Esophagus squamous epithelium (tissue), 5 donors: ENCODE measurements at regions not wholly inside any gene's neighbourhood (a gene's known extent, or its start where the extent isn't known, plus 50 kb on each side); places are given as distances from the start of the nearest gene placed in this dataset.

Experiments used
- DNase-seq: peaks from one replicate; lab custom pipeline; 2025; lab: John Stamatoyannopoulos, UW
- H3K27ac ChIP-seq, 4 donors: fragments of 200-600 bp; sonication (generic); one replicate each; pipeline ENCODE4 v1.5.1; 2016 to 2019; ENCODE audit warnings: mild to moderate bottlenecking in 1 of 4
- H3K27me3 ChIP-seq, 4 donors: fragments of 200-600 bp; sonication (generic); 1 replicate in 3 of 4; 2 replicates in 1 of 4; pipeline versions ENCODE4 v1.5.1 to v1.6.0; 2017 to 2021; ENCODE audit warnings: antibody characterized with exemption in 1 of 4
- H3K36me3 ChIP-seq, 3 donors: fragments of 200-600 bp; sonication (generic); one replicate each; pipeline ENCODE4 v1.5.1; 2016 to 2019
- H3K4me1 ChIP-seq, 3 donors: fragments of 200-600 bp; sonication (generic); one replicate each; pipeline ENCODE4 v1.5.1; 2017 to 2019
- H3K4me3 ChIP-seq, 4 donors: fragments of 200-600 bp; sonication (generic); 1 replicate in 3 of 4; 2 replicates in 1 of 4; pipeline ENCODE4 v1.5.1; 2016 to 2019; ENCODE audit warnings: mild to moderate bottlenecking in 2 of 4, moderate library complexity in 1 of 4
- H3K9me3 ChIP-seq, 3 donors: fragments of 200-600 bp; sonication (generic); one replicate each; pipeline ENCODE4 v1.5.1; 2016 to 2019
- POLR2A ChIP-seq, 4 donors: fragments of 450-650 bp; IDR thresholded peaks; one replicate each; pipeline ENCODE4 v1.6.1; 2017; ENCODE audit warnings: antibody characterized with exemption in 4 of 4, mild to moderate bottlenecking in 4 of 4, moderate library complexity in 3 of 4
- WGBS, 2 donors: methylation state at CpG; one replicate each; pipeline ENCODE4 v1.1.5; 2018; 5-methylcytosine and 5-hydroxymethylcytosine counted together
- intact Hi-C: fragments of 100-400 bp; cut with DNase I; formaldehyde crosslinking; loops from one replicate; pipeline ENCODE4 v1.15.0; 2022
- TF ChIP-seq, protein P1 (sequence below), 6 experiments: fragments of 450-650 bp in 4 of 6; fragments of 200-600 bp in 2 of 6; sonication (generic) in 2 of 6; IDR thresholded peaks; one replicate each; pipeline ENCODE4 v1.5.1; 2016 to 2019; ENCODE audit warnings: antibody characterized with exemption in 6 of 6, mild to moderate bottlenecking in 4 of 6, moderate library complexity in 4 of 6
- donor health status: DM: yes; HTN: yes; CAD: no.

DNA sequence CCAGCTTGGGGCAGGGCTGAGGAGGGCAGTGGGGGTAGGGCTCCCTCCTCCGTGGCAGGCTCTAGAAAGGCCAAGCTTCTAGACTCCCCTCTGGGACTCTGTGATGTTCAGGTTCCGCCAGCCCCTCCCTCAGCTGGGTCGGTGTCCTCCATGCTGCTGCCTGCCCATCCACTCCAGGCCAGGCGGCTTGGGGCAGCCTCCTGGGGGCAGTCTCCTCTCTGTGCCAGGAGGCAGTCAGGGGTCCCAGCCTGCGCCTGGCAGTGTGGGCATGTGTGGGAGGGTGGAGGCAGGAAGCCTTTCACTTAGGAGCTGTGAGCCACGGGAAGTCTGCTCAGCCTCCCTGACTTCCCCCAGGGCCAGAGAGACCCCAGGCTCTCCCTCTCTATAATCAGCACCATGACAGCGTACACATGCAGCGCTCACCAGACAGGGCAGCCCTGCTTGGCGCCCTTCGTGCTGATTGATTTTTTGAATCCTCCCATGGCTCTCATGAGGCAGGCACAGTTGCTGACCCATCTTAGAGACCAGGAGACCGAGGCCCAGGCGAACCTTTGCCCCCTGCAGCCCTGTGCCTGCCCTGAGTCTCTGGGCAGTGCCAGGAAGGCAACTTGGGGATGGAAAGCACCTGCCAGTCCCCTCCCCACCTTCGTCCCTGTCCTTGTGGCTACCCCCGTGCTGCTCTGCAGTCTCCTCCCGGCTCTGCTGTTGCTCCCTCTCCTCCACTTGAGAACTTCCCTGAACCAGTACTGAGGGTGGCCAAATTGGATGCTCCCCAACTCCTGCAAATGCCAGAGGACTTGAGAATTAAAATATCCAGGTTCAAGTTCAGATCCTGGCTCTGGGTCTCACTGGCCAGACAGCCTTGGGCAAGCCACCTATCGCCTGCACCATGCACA lies 234.7 kb upstream of the GSE1 start:
- no peak for DNase-seq
- Histone ChIP-seq H3K4me1 (peaks cover 17 to 91% (median 33%) of the 10 kb centered on the region in 3 donors), H3K27ac (no peak overlapping the region), H3K36me3 (no peaks in the 10 kb centered on the region), H3K27me3 (peaks cover 0 to 4% (median 0%) of the 10 kb centered on the region in 4 donors), H3K9me3 (no peaks in the 10 kb centered on the region), H3K4me3 (no peak overlapping the region)
- intact Hi-C loops = no loop called here
- no peak for TF ChIP-seq POLR2A (IDR thresholded peaks at IDR 0.05)
- TF ChIP-seq, protein P1, sequence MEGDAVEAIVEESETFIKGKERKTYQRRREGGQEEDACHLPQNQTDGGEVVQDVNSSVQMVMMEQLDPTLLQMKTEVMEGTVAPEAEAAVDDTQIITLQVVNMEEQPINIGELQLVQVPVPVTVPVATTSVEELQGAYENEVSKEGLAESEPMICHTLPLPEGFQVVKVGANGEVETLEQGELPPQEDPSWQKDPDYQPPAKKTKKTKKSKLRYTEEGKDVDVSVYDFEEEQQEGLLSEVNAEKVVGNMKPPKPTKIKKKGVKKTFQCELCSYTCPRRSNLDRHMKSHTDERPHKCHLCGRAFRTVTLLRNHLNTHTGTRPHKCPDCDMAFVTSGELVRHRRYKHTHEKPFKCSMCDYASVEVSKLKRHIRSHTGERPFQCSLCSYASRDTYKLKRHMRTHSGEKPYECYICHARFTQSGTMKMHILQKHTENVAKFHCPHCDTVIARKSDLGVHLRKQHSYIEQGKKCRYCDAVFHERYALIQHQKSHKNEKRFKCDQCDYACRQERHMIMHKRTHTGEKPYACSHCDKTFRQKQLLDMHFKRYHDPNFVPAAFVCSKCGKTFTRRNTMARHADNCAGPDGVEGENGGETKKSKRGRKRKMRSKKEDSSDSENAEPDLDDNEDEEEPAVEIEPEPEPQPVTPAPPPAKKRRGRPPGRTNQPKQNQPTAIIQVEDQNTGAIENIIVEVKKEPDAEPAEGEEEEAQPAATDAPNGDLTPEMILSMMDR (IDR thresholded peaks at IDR 0.05) = no peak
- 78 to 90% methylated on average over 7 to 8 of the region's 16 CpGs for WGBS, 2 donors

DNA sequence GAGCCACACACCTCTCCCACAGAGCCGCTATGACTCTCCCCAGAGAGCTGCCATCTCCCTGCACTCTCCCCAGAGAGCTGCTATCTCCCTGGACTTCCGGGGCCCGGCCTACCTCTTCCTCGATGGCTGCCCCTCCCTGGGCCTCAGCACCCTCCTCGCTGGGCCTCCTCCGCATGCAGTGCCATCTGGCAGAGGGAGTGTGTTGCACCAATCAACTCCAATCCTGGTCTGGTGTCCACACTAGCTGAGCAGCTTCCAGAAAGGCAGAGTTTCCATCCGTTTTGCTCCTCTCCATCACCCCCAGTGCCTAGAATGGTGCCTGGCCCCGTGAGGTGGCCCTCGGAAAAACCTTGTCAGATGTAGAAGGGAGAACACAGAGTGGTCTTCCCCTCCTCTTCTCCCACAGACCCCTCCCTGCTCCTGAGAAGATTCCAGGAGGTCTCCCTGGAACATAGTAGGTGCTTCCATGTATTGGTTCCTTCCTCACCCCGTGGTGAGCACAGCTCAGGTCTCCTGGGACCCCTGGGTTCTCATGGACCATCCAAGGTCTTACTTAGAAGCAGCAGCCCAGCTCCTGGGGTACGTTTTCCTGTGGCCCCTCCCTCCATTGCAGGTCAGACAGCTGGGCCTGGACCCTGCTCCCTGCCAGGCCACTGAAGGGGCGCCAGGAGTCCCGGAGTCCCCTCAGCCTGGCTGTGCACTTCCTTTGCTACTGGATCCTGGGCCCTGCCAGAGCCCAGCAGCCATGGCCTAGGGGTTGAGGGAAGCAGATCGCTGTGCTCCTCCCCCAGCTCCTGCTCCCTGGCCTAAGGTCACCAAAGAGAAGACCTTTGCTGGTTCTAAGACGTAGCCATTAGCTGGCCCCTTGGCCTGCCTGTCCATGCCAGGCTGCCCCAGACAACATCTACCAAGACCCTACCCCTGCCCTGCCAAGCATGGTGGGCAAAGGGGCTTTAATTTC lies 233.8 kb upstream of the GSE1 start:
- no peaks in the 10 kb centered on the region for H3K9me3 ChIP-seq
- 74 to 77% methylated on average over 6 to 10 of the region's 15 CpGs for WGBS, 2 donors
- H3K27me3 ChIP-seq = peaks cover 0 to 4% (median 0%) of the 10 kb centered on the region in 4 donors
- H3K27ac ChIP-seq = no peak overlapping the region
- peaks cover 21 to 91% (median 39%) of the 10 kb centered on the region in 3 donors for H3K4me1 ChIP-seq
- H3K4me3 ChIP-seq = no peak overlapping the region
- intact Hi-C loops = no loop called here
- DNase-seq = no peak
- no peaks in the 10 kb centered on the region for H3K36me3 ChIP-seq
- TF ChIP-seq, protein P1 (IDR thresholded peaks at IDR 0.05) = no peak
- TF ChIP-seq POLR2A (IDR thresholded peaks at IDR 0.05) = no peak

DNA sequence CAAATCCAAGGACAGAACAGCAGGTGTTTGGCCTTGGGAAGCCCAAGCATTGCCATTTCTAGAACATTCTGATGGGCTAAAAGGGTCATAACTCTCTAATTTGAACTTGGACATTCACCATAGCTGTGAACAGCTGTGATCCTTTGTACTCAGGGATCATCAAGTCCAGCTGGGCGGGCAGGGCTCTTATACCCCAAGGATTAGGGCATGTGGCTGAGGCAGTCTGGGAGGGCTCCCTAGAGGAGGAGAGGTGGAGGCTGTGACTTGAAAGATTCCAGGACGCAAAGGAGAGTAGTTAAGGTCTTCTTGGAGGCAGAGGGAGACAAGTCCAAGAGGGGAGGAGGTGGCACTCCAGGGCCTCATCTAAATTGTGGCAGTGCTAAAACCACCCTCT lies 233.1 kb upstream of the GSE1 start:
- no peak overlapping the region for H3K4me3 ChIP-seq
- DNase-seq = no peak
- H3K9me3 ChIP-seq = no peaks in the 10 kb centered on the region
- peaks cover 0 to 4% (median 0%) of the 10 kb centered on the region in 4 donors for H3K27me3 ChIP-seq
- 43 to 59% methylated on average over 2 of the region's 2 CpGs for WGBS, 2 donors
- H3K36me3 ChIP-seq = no peaks in the 10 kb centered on the region
- H3K27ac ChIP-seq = no peak overlapping the region
- intact Hi-C loops = no loop called here
- no peak for TF ChIP-seq POLR2A (IDR thresholded peaks at IDR 0.05)
- peaks cover 24 to 91% (median 42%) of the 10 kb centered on the region in 3 donors for H3K4me1 ChIP-seq

DNA sequence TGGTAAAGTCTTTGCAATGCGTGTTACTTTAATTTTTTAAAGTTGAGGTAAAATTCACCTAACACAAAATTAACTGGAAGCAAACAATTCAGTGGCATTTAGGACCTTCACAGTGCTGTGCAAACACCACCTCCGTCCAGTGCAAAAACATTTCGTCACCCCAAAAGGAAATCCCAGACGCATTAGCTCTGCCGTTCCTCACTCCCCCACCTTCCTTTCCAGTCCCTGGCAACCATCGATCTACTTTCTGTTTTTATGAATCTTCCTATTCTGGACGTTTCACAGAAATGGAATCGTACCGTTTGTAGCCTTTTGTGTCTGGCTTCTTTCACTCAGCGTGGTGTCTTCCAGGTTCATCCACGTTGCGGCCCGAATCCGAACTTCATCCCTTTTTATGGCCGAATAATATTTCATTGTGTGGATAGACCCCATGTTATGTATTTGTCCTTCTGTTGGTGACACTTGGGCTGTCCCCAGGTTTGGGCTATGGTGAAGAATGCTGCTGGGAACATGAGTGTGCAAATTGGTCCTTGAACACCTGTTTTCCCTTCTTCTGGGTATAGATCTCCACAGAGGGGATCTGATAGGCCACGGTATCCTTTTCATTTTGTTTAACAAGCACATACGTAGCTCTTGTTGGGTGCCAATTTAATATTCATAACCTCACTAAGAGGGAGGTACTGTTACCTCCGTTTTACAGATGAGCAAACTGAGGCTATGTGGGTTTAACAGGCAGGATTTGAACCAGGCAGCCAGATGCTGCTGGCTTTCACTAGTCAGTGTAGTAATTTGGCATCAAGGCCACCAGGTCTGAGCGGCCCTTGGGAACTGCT lies 232.0 kb upstream of the GSE1 start:
- WGBS, 2 donors = 78 to 81% methylated on average over 18 to 19 of the region's 19 CpGs
- Histone ChIP-seq H3K36me3 (no peaks in the 10 kb centered on the region), H3K9me3 (no peaks in the 10 kb centered on the region), H3K4me1 (peaks cover 27 to 91% (median 40%) of the 10 kb centered on the region in 3 donors), H3K4me3 (no peak overlapping the region), H3K27me3 (peaks cover 0 to 4% (median 0%) of the 10 kb centered on the region in 4 donors), H3K27ac (no peak overlapping the region)
- intact Hi-C loops = no loop called here
- no peak for DNase-seq
- no peak for TF ChIP-seq POLR2A (IDR thresholded peaks at IDR 0.05)
- TF ChIP-seq, protein P1 (IDR thresholded peaks at IDR 0.05) = no peak
